Stimulated activated CD8-positive, alpha-beta memory T cell treated with anti-CD3 and anti-CD28 coated beads, Interleukin-4, amount 100 ng/mL, for 24 hours (primary cell): ENCODE measurements at regions not wholly inside any gene's neighbourhood (a gene's known extent, or its start where the extent isn't known, plus 50 kb on each side); places are given as distances from the start of the nearest gene placed in this dataset.

Experiments used
- DNase-seq: peaks from one replicate; pipeline ENCODE4 v3.0.0-alpha.2; 2020; ENCODE audit warnings: low read depth

GRCh38 chr4:180057299-180057721, 2185.9 kb upstream of the TENM3 start:
- DNase-seq: no peak

GRCh38 chr4:180057891-180058671, 2185.1 kb upstream of the TENM3 start:
- DNase-seq: no peak

- no peak for DNase-seq
Measured at GRCh38 chr4:180058691-180059215, 2184.4 kb upstream of the TENM3 start.

- no peak for DNase-seq
Measured at GRCh38 chr4:180059216-180059881, 2183.9 kb upstream of the TENM3 start.

GRCh38 chr4:180060159-180060889, 2182.9 kb upstream of the TENM3 start:
- no peak for DNase-seq

- no peak for DNase-seq
Measured at GRCh38 chr4:180081072-180081471, 2162.1 kb upstream of the TENM3 start.

GRCh38 chr4:180084561-180084960, 2158.6 kb upstream of the TENM3 start:
- no peak for DNase-seq

- no peak for DNase-seq
Measured at GRCh38 chr4:180086480-180087190, 2156.6 kb upstream of the TENM3 start.

GRCh38 chr4:180098586-180098985, 2144.6 kb upstream of the TENM3 start:
- DNase-seq: no peak

- no peak for DNase-seq
Measured at GRCh38 chr4:180099957-180100356, 2143.2 kb upstream of the TENM3 start.

GRCh38 chr4:180100433-180101344, 2142.5 kb upstream of the TENM3 start:
- DNase-seq: no peak

- no peak for DNase-seq
Measured at GRCh38 chr4:180101348-180102083, 2141.7 kb upstream of the TENM3 start.

- DNase-seq: no peak
Measured at GRCh38 chr4:180103794-180104193, 2139.4 kb upstream of the TENM3 start.

- DNase-seq: no peak
Measured at GRCh38 chr4:180105362-180105761, 2137.8 kb upstream of the TENM3 start.

GRCh38 chr4:180106122-180106521, 2137.1 kb upstream of the TENM3 start:
- DNase-seq: no peak

- DNase-seq: no peak
Measured at GRCh38 chr4:180106997-180107396, 2136.2 kb upstream of the TENM3 start.

GRCh38 chr4:180116840-180117239, 2126.4 kb upstream of the TENM3 start:
- DNase-seq: no peak

- no peak for DNase-seq
Measured at GRCh38 chr4:180120068-180120467, 2123.1 kb upstream of the TENM3 start.

GRCh38 chr4:180134091-180134866, 2108.9 kb upstream of the TENM3 start:
- DNase-seq: no peak
